HCT116 (cell line): ENCODE measurements at regions not wholly inside any gene's neighbourhood (a gene's known extent, or its start where the extent isn't known, plus 50 kb on each side); places are given as distances from the start of the nearest gene placed in this dataset.

ENCODE experiments used
- ATAC-seq: fragments of 200-7000 bp; cut with Tn5 transposase; 2 replicates; pipeline ENCODE4 v1.9.1; 2020; ENCODE audit warnings: mild to moderate bottlenecking, moderate library complexity
- BruUV-seq: library from RNA; stranded (reverse); fragments of 400-500 nt; replicated peaks from 2 replicates; lab custom pipeline; 2021; lab: Mats Ljungman, UMichigan
- CTCF ChIA-PET: fragments of 300-600 bp; sonication (Branson Sonifier 250); formaldehyde crosslinking; loops from one replicate; lab custom pipeline; 2021; ENCODE audit warnings: antibody characterized with exemption; lab: Charles Lee
- POLR2A ChIA-PET: fragments of 300-600, 350-600 bp; sonication (Branson Sonifier 250); formaldehyde crosslinking; loops from one replicate; lab custom pipeline; 2021; ENCODE audit warnings: antibody characterized with exemption; lab: Charles Lee
- RAD21 ChIA-PET, 2 experiments: fragments of 300-600 bp; sonication (Branson Sonifier 250); formaldehyde crosslinking; loops; one replicate each; lab custom pipeline; 2023; ENCODE audit warnings: low total read pairs in 2 of 2; ENCODE audit not compliant: uncharacterized antibody in 2 of 2, unreplicated experiment in 2 of 2, low non-redundant PET in 1 of 2; lab: Charles Lee
- DNase-seq: peaks from one replicate; pipeline ENCODE4 v3.0.0-alpha.2; 2010; ENCODE audit warnings: low read depth, low spot score
- H2AFZ ChIP-seq: fragments of 200-600 bp; shearing (Covaris generic), sonication (generic); 2 replicates; pipeline ENCODE4 v1.6.1; 2017; ENCODE audit warnings: low read depth, mixed run types, mixed read lengths, antibody characterized with exemption, low read length; ENCODE audit not compliant: poor library complexity, severe bottlenecking
- H3K27ac ChIP-seq: 2 replicates; pipeline ENCODE4 v1.5.1; 2012; ENCODE audit warnings: low read depth, low read length
- H3K27me3 ChIP-seq: fragments of 200-600 bp; sonication (generic); 2 replicates; pipeline ENCODE4 v1.6.1; 2016; ENCODE audit warnings: mixed run types, low read length, mixed read lengths; ENCODE audit not compliant: insufficient read depth
- H3K36me3 ChIP-seq, 2 experiments: fragments of 200-500 bp in 1 of 2; fragments of 200-600 bp in 1 of 2; sonication (Bioruptor generic) in 1 of 2; sonication (generic) in 1 of 2; 2 replicates each; pipeline versions ENCODE4 v1.5.1 to v1.6.1; 2014 to 2016; ENCODE audit warnings: low read length in 2 of 2, inconsistent platforms in 1 of 2, mixed read lengths in 1 of 2, mixed run types in 1 of 2; ENCODE audit not compliant: insufficient read depth in 2 of 2, control insufficient read depth in 1 of 2
- H3K4me1 ChIP-seq, 2 experiments: fragments of 200-600 bp in 1 of 2; sonication (generic) in 1 of 2; 2 replicates each; pipeline versions ENCODE4 v1.5.1 to v1.6.1; 2012 to 2017; ENCODE audit warnings: low read length in 2 of 2, inconsistent platforms in 1 of 2, mild to moderate bottlenecking in 1 of 2, mixed read lengths in 1 of 2, mixed run types in 1 of 2, moderate library complexity in 1 of 2; ENCODE audit not compliant: insufficient read depth in 2 of 2, control insufficient read depth in 1 of 2
- H3K4me2 ChIP-seq: fragments of 200-600 bp; sonication (generic); 2 replicates; pipeline ENCODE4 v1.6.1; 2017; ENCODE audit warnings: mixed run types, low read length, mixed read lengths
- H3K4me3 ChIP-seq, 2 experiments: fragments of 200-600 bp in 1 of 2; sonication (generic) in 1 of 2; replicated peaks in 1 of 2; 2 replicates each; pipeline ENCODE4 v1.5.1; 2011 to 2016; ENCODE audit warnings: low read length in 2 of 2, control low read depth in 1 of 2, low read depth in 1 of 2, mild to moderate bottlenecking in 1 of 2, mixed read lengths in 1 of 2, mixed run types in 1 of 2
- H3K79me2 ChIP-seq: fragments of 200-600 bp; sonication (generic); 2 replicates; pipeline ENCODE4 v1.6.1; 2017; ENCODE audit warnings: mild to moderate bottlenecking, mixed run types, low read length, moderate library complexity, mixed read lengths; ENCODE audit not compliant: insufficient read depth
- H3K9ac ChIP-seq: fragments of 200-600 bp; sonication (generic); 2 replicates; pipeline ENCODE4 v1.6.1; 2016; ENCODE audit warnings: low read length, mixed read lengths
- H3K9me2 ChIP-seq: fragments of 200-600 bp; sonication (generic), shearing (Covaris generic); 2 replicates; pipeline ENCODE4 v1.6.1; 2017; ENCODE audit warnings: mixed run types, mild to moderate bottlenecking, moderate library complexity; ENCODE audit not compliant: insufficient read depth
- H3K9me3 ChIP-seq, 2 experiments: fragments of 200-500 bp in 1 of 2; fragments of 200-600 bp in 1 of 2; sonication (Bioruptor generic) in 1 of 2; sonication (generic) in 1 of 2; 2 replicates each; pipeline ENCODE4 v1.6.1; 2014 to 2017; ENCODE audit warnings: low read length in 2 of 2, mixed read lengths in 2 of 2, inconsistent platforms in 1 of 2, low read depth in 1 of 2, mild to moderate bottlenecking in 1 of 2, mixed run types in 1 of 2, moderate library complexity in 1 of 2; ENCODE audit not compliant: control insufficient read depth in 1 of 2, insufficient read depth in 1 of 2
- H4K20me1 ChIP-seq: fragments of 200-600 bp; sonication (generic), shearing (Covaris generic); 2 replicates; pipeline ENCODE4 v1.6.1; 2017; ENCODE audit warnings: mixed run types, mild to moderate bottlenecking, moderate library complexity; ENCODE audit not compliant: insufficient read depth
- ATF3 ChIP-seq: IDR thresholded peaks from 2 replicates; pipeline ENCODE4 v1.6.1; 2012
- CBX3 ChIP-seq: IDR thresholded peaks from 2 replicates; pipeline ENCODE4 v1.6.1; 2012; ENCODE audit warnings: low read depth
- CEBPB ChIP-seq: IDR thresholded peaks from 2 replicates; pipeline ENCODE4 v1.6.1; 2012; ENCODE audit warnings: low read depth
- EGR1 ChIP-seq: IDR thresholded peaks from 2 replicates; pipeline ENCODE4 v1.6.1; 2012; ENCODE audit warnings: low read depth
- ELF1 ChIP-seq: IDR thresholded peaks from 2 replicates; pipeline ENCODE4 v1.6.1; 2012; ENCODE audit warnings: low read depth, borderline replicate concordance
- EZH2phosphoT487 ChIP-seq: fragments of 200-600 bp; IDR thresholded peaks from 2 replicates; pipeline ENCODE4 v1.6.1; 2018; ENCODE audit warnings: antibody characterized with exemption, borderline replicate concordance
- FOSL1 ChIP-seq: IDR thresholded peaks from 2 replicates; pipeline ENCODE4 v1.6.1; 2012; ENCODE audit warnings: low read depth
- JUND ChIP-seq: IDR thresholded peaks from 2 replicates; pipeline ENCODE4 v1.6.1; 2012
- POLR2A ChIP-seq: IDR thresholded peaks from 2 replicates; pipeline ENCODE4 v1.7.0; 2011; ENCODE audit warnings: borderline replicate concordance; ENCODE audit not compliant: insufficient read depth, insufficient read length; ENCODE audit errors: extremely low read depth
- RAD21 ChIP-seq: IDR thresholded peaks from 2 replicates; pipeline ENCODE4 v1.6.1; 2012; ENCODE audit warnings: low read depth, mild to moderate bottlenecking
- SIN3A ChIP-seq: IDR thresholded peaks from 2 replicates; pipeline ENCODE4 v1.6.1; 2012; ENCODE audit warnings: low read depth
- SP1 ChIP-seq: IDR thresholded peaks from 2 replicates; pipeline ENCODE4 v1.6.1; 2012; ENCODE audit warnings: low read depth
- SRF ChIP-seq: IDR thresholded peaks from 2 replicates; pipeline ENCODE4 v1.6.1; 2012; ENCODE audit warnings: low read depth
- TCF7L2 ChIP-seq: IDR thresholded peaks from 2 replicates; pipeline ENCODE4 v1.7.0; 2011; ENCODE audit warnings: borderline replicate concordance, inconsistent platforms; ENCODE audit not compliant: insufficient read depth, insufficient read length; ENCODE audit errors: extremely low read depth
- YY1 ChIP-seq: IDR thresholded peaks from 2 replicates; pipeline ENCODE4 v1.6.1; 2011; ENCODE audit warnings: low read length, low read depth, moderate library complexity, mild to moderate bottlenecking; ENCODE audit not compliant: insufficient replicate concordance; ENCODE audit errors: extremely low read depth
- ZFX ChIP-seq: fragments of 450-650 bp; IDR thresholded peaks from 2 replicates; pipeline ENCODE4 v1.6.1; 2017
- intact Hi-C: fragments of 100-400 bp; cut with micrococcal nuclease; formaldehyde crosslinking; loops from 2 replicates; pipeline ENCODE4 v1.10.0; 2022
- TF ChIP-seq, protein P1 (sequence below), 3 experiments: fragments of 200-600 bp in 1 of 3; sonication (generic) in 1 of 3; IDR thresholded peaks in 2 of 3; conservative IDR thresholded peaks in 1 of 3; 2 replicates each; pipeline ENCODE4 v1.5.1; 2012 to 2017; ENCODE audit warnings: low read depth in 2 of 3, low read length in 2 of 3, antibody characterized with exemption in 1 of 3, borderline replicate concordance in 1 of 3, control low read depth in 1 of 3, mild to moderate bottlenecking in 1 of 3, mixed read lengths in 1 of 3, mixed run types in 1 of 3, moderate library complexity in 1 of 3; ENCODE audit not compliant: insufficient read depth in 1 of 3
- TF ChIP-seq, protein P2 (sequence below): IDR thresholded peaks from 2 replicates; pipeline ENCODE4 v1.6.1; 2011; ENCODE audit warnings: mild to moderate bottlenecking, low read length, moderate library complexity; ENCODE audit not compliant: insufficient replicate concordance; ENCODE audit errors: extremely low read depth
- TF ChIP-seq, protein P3 (sequence below): IDR thresholded peaks from 2 replicates; pipeline ENCODE4 v1.6.1; 2012
- TF ChIP-seq, protein P4 (sequence below): IDR thresholded peaks from 2 replicates; pipeline ENCODE4 v1.6.1; 2012; ENCODE audit warnings: low read depth

GRCh38 chr3:99516936-99517335, 121.5 kb upstream of the COL8A1 start:
- Histone ChIP-seq H2AFZ (no peak overlapping the region), H3K9me3 (no peaks in the 10 kb centered on the region), H4K20me1 (no peaks in the 10 kb centered on the region), H3K4me1 (no peaks in the 10 kb centered on the region), H3K4me3 (no peak overlapping the region), H3K9me2 (no peaks in the 10 kb centered on the region), H3K9ac (no peak overlapping the region), H3K27ac (no peak overlapping the region), H3K4me2 (no peak overlapping the region), H3K27me3 (peaks cover 64% of the 10 kb centered on the region), H3K36me3 (no peaks in the 10 kb centered on the region), H3K79me2 (no peaks in the 10 kb centered on the region)
- RAD21 ChIA-PET = no interaction called here
- POLR2A ChIA-PET = no interaction called here
- DNase-seq = no peak
- TF ChIP-seq FOSL1 (no peak), POLR2A (no peak), RAD21 (no peak), CBX3 (no peak), SIN3A (no peak), SRF (no peak), EZH2phosphoT487 (no peak), EGR1 (no peak), YY1 (no peak), ZFX (no peak), ATF3 (no peak), SP1 (no peak), ELF1 (no peak), TCF7L2 (no peak), JUND (no peak), CEBPB (no peak)
- TF ChIP-seq, protein P1, sequence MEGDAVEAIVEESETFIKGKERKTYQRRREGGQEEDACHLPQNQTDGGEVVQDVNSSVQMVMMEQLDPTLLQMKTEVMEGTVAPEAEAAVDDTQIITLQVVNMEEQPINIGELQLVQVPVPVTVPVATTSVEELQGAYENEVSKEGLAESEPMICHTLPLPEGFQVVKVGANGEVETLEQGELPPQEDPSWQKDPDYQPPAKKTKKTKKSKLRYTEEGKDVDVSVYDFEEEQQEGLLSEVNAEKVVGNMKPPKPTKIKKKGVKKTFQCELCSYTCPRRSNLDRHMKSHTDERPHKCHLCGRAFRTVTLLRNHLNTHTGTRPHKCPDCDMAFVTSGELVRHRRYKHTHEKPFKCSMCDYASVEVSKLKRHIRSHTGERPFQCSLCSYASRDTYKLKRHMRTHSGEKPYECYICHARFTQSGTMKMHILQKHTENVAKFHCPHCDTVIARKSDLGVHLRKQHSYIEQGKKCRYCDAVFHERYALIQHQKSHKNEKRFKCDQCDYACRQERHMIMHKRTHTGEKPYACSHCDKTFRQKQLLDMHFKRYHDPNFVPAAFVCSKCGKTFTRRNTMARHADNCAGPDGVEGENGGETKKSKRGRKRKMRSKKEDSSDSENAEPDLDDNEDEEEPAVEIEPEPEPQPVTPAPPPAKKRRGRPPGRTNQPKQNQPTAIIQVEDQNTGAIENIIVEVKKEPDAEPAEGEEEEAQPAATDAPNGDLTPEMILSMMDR (IDR thresholded peaks at IDR 0.05 in 2 of 3, conservative IDR thresholded peaks at IDR 0.05 in 1 of 3; ENCODE audit: borderline replicate concordance in 1 of 3, insufficient read depth in 1 of 3, low read depth in 2 of 3, low read length in 2 of 3) = no peak
- TF ChIP-seq, protein P2, sequence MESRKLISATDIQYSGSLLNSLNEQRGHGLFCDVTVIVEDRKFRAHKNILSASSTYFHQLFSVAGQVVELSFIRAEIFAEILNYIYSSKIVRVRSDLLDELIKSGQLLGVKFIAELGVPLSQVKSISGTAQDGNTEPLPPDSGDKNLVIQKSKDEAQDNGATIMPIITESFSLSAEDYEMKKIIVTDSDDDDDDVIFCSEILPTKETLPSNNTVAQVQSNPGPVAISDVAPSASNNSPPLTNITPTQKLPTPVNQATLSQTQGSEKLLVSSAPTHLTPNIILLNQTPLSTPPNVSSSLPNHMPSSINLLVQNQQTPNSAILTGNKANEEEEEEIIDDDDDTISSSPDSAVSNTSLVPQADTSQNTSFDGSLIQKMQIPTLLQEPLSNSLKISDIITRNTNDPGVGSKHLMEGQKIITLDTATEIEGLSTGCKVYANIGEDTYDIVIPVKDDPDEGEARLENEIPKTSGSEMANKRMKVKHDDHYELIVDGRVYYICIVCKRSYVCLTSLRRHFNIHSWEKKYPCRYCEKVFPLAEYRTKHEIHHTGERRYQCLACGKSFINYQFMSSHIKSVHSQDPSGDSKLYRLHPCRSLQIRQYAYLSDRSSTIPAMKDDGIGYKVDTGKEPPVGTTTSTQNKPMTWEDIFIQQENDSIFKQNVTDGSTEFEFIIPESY = no peak
- TF ChIP-seq, protein P3, sequence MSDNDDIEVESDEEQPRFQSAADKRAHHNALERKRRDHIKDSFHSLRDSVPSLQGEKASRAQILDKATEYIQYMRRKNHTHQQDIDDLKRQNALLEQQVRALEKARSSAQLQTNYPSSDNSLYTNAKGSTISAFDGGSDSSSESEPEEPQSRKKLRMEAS = no peak
- TF ChIP-seq, protein P4, sequence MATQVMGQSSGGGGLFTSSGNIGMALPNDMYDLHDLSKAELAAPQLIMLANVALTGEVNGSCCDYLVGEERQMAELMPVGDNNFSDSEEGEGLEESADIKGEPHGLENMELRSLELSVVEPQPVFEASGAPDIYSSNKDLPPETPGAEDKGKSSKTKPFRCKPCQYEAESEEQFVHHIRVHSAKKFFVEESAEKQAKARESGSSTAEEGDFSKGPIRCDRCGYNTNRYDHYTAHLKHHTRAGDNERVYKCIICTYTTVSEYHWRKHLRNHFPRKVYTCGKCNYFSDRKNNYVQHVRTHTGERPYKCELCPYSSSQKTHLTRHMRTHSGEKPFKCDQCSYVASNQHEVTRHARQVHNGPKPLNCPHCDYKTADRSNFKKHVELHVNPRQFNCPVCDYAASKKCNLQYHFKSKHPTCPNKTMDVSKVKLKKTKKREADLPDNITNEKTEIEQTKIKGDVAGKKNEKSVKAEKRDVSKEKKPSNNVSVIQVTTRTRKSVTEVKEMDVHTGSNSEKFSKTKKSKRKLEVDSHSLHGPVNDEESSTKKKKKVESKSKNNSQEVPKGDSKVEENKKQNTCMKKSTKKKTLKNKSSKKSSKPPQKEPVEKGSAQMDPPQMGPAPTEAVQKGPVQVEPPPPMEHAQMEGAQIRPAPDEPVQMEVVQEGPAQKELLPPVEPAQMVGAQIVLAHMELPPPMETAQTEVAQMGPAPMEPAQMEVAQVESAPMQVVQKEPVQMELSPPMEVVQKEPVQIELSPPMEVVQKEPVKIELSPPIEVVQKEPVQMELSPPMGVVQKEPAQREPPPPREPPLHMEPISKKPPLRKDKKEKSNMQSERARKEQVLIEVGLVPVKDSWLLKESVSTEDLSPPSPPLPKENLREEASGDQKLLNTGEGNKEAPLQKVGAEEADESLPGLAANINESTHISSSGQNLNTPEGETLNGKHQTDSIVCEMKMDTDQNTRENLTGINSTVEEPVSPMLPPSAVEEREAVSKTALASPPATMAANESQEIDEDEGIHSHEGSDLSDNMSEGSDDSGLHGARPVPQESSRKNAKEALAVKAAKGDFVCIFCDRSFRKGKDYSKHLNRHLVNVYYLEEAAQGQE = no peak
- CTCF ChIA-PET = no interaction called here
- ATAC-seq = no peak
- no TSS peak for BruUV-seq
- intact Hi-C loops = no loop called here
